NCI-H226 (cell line): ENCODE measurements at regions not wholly inside any gene's neighbourhood (a gene's known extent, or its start where the extent isn't known, plus 50 kb on each side); places are given as distances from the start of the nearest gene placed in this dataset.

Experiments used
- DNase-seq: peaks from one replicate; pipeline ENCODE4 v3.0.0-alpha.2; 2015

DNA sequence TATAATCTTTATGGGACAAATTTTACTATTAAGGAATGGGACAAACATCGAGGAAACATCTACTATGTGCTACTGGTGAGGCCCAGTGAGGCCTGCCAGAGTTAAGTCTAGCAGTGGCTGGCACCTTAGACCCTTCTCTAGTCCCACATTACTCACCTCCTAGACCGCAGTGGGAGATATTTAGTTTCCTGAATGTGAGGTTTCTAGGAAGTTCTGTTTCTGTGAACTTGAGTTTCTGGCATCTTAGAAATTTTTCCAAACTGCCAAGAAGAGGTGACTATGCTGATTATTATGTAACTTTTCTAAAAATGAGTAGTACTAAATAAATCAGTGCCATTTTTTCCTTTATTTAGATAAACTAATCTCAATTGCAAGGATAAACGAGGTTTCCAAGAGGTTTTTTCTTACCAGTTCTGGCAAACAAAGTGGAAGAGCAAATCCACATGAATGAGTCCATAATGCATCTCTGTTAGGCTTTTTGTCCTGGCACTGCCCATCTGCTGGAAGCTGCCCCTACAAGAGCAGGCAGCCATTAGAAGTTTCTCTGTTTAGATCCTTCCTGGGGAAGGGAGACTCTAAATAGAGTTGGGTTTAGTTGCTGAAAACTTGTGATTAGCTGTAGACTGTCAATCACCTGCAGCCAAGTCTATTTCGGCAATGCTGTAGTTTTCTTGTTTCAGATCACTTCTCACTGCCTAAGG lies 348.7 kb downstream of the MAN2A1 start:
- DNase-seq = peak; percentile 74

GRCh38 chr5:110040178-110040577 lies 350.5 kb downstream of the MAN2A1 start:
- DNase-seq = no peak

GRCh38 chr5:110043025-110043424 lies 353.3 kb downstream of the MAN2A1 start:
- DNase-seq = no peak

DNA sequence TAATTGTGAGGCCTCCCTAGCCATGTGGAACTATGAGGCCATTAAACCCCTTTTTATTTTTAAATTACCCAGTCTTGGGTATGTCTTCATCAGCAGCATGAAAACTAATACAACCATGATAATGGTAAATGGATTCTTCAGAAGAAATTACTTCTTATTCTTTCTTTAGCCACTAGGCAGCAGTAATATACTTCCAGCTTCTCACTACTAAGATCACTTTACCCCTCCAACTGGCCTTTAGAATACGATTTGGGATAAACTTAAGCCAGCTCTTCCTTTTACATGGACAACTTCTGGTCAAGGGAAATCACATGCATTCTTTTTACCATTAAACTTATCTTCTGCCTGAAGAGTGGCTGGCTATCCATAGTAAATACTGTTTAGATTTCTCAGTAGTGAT lies 355.4 kb downstream of the MAN2A1 start:
- no peak for DNase-seq

GRCh38 chr5:110048491-110048890 lies 358.8 kb downstream of the MAN2A1 start:
- DNase-seq = no peak

- no peak for DNase-seq
Observed at GRCh38 chr5:110049816-110050215, 360.1 kb downstream of the MAN2A1 start.

DNA sequence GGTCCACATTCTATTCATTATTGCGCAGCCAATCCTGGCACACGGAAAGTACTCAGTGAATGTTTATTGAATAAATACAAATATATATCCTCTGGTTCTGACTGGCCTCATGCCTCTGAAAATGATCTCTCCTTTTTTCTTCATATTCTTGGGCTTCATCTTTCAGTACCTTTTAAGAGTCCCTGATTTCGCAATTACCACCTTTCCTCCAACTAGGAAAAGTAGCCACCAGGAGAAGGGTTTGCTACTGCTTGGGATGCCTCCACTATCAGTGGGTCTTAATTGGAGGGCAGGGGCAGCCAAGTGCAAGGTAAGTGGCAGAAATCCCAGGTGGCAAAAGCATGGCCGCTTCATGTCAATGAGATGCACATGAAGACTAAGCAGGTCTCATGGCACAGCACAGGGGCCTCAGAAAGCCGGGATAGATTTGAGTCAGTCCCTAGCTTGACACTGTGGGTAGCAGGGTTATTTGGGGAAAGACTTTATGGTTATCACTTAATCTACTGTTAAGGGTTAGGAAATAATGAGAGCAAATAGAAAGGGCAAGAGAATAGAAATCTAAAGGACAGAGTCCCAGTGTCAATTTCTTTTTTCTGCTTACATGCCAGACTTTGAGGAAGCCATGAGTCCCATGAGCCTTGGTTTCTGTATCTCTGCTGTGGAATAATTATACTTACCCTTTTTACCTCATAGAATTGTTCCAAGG lies 361.1 kb downstream of the MAN2A1 start:
- no peak for DNase-seq

- DNase-seq = no peak
Observed at GRCh38 chr5:110053205-110053604, 363.5 kb downstream of the MAN2A1 start.

DNA sequence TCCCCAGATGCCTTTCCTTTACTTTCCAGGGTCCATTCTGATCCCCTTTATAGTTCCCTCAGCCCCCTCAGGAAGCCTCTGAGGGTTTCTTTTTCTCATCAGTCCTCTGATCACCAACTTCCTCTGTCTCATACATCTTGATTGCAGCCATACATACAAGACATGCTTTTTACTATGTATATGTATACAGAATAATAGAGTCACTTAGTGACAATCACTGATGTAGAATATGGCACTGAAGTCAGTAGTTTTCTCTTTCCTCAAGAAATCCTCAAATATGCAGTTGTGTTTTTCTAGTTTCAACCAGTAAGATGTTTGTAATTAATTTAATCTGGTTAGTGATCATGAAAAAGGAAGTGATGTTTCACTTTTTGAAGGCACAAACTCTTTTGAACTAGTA lies 364.1 kb downstream of the MAN2A1 start:
- DNase-seq = no peak

GRCh38 chr5:110054240-110054639 lies 364.5 kb downstream of the MAN2A1 start:
- peak; percentile 90 for DNase-seq

DNA sequence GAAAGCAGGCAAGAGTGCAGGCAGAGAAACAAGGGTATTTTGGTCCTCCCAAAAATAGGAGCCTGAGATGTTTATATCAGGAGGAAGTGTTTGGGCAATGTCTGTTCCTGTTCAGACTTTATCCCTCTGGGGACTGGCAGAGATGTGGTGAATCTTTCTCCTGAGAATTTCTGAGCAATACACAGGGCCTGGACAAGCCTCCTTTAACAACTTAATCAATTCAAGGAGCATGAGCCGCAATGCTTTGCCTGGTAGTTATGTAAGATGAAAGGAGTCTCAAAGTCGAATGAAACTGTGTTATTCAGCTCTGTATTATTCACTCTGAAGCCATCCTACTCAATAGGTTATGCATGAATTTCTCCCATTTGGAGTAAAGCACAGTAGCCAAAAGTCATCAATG lies 365.6 kb downstream of the MAN2A1 start:
- no peak for DNase-seq

- DNase-seq = no peak
Observed at GRCh38 chr5:110056580-110057114, 366.9 kb downstream of the MAN2A1 start.

GRCh38 chr5:110058175-110058574 lies 368.4 kb downstream of the MAN2A1 start:
- no peak for DNase-seq

- DNase-seq = no peak
Observed at GRCh38 chr5:110062246-110062645, 372.5 kb downstream of the MAN2A1 start.

DNA sequence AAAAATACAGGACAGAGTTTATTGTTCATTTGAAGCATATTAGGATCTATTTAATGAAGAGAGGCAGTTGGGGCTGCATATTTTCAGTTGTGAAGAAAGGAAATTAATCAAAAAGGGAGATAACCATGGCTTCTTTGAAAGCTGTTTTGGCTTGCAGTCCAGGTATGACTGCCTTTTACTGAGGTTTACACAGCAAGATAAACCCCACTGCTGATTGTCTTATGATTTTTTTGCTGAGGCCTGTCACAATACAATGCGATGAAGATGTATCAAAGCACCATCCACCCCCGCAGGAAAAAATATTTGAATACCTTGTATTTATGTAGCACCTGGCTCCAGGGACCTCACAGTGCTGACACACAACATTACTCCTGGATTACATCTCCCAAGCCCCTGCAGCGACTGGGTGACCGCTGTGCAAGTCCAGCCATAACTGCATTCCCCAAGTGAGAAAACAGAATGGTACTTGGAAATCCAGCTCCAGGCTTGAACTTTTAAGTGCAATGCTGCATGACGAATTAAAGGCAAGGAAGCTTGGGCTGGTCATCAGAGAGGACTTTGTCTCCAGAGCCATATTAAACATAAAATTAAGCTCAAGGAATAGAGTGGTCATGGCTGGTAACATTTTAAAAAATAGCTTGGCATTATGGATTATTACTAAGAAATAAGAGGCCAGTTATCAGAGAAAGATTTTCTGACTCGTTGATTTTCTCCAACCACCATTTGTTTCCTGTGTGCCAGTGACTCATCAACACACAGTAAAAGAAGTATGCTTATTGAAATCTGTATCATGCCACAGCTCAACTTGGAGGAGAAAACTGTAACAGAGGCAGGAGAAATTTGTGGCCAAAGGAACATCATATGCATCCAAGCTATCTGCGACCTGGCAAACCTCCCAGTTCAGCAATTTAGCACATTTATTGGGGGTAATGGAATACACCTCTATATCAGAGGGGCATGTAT lies 374.2 kb downstream of the MAN2A1 start:
- peak; percentile 68 for DNase-seq

DNA sequence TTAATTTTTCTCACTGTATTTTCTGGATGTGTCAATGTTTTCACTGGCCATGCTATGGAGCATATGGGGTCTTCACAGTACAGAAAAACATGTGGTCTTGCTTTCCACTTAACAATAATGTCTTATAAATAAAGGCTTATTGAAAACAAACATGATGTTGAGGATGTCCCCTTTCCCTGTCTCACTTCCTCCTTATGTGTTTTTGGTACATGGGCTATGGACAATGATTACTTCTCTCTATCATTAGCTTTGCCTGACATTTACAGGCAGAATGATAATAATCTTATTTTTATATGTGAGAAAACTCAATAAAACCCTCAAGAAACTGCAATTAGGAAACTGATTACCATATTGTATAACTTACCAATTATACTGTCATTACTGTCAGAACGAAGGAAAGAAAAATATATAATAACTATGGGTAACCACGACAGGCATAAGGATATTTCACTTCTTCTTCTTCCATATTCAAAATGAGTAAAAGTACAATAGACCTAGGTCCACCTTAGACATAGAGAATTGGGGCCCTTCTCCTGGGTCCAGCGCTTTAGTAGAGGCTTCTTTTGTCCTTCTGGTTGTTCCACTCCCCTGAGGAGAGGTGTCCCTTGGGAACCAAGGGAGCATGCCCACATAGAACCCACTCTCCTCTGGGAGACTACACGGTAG lies 375.0 kb downstream of the MAN2A1 start:
- no peak for DNase-seq

DNA sequence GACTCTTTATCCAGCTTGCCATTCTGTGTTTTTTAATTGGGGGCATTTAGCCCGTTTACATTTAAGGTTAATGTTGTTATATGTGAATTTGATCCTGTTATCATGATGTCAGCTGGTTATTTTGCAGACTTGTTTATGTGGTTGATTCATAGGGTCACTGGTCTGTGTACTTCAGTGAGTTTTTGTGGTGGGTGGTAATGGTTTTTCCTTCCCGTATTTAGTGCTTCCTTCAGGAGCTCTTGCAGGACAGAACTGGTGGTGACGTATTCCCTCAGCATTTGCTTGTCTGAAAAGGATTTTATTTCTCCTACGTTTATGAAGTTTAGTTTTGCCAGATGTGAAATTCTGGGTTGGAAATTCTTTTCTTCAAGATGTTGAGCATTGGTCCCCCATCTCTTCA lies 381.1 kb downstream of the MAN2A1 start:
- DNase-seq = no peak

DNA sequence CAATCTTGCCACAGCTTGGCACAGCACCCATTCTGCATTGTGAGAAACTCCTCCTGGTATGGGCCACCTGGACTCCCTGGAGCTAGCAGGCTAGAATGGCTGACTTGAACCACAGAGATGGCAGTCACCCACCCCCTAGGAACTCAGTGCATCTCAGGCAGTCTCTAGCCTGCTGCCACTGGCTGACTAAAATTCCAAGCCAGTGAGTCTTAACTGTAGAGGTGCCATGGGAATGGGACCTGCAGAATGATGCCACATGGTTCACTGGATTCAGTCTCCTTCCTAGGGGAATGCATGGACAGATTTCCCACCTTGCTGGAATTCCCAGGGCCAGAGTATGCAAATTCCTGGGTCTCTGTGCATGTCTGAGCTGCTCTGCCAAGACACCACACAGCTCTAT lies 382.9 kb downstream of the MAN2A1 start:
- no peak for DNase-seq

DNA sequence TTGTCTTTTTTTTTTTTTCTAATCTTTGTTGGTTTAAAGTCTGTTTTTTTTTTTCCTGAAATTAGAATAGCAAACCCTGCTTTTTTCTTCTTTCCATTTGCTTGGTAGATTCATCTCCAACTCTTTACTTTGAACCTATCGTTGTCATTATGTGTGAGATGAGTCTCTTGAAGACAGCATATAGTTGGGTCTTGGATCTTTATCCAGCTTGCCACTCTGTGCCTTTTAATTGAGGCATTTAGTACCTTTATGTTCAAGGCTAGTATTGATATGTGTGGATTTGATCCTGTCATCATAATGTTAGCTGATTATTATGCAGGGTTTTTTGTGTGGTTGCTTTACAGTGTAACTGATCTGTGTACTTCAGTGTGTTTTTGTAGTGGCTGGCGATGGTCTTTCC lies 383.8 kb downstream of the MAN2A1 start:
- DNase-seq = no peak

- DNase-seq = no peak
Observed at GRCh38 chr5:110075656-110076055, 385.9 kb downstream of the MAN2A1 start.

DNA sequence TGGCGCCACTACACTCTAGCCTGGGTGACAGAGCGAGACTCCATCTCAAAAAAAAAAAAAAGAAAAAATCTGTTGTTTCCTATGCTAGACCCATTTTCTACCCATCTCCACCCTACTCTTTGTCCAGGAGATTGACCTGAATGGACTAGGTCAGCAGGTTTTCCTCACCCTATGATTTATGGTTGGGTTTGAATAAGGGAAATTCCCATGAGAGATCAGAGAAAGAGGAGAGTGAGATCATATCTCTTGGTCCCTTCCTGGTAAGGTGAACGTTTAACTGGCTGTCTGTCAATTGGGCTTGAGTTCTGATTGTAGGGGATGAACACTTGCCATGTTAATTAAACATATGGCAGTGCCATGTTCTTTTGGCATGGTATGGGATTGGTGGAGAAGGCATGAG lies 387.4 kb downstream of the MAN2A1 start:
- DNase-seq = no peak

GRCh38 chr5:110082194-110082593 lies 392.5 kb downstream of the MAN2A1 start:
- DNase-seq = no peak

DNA sequence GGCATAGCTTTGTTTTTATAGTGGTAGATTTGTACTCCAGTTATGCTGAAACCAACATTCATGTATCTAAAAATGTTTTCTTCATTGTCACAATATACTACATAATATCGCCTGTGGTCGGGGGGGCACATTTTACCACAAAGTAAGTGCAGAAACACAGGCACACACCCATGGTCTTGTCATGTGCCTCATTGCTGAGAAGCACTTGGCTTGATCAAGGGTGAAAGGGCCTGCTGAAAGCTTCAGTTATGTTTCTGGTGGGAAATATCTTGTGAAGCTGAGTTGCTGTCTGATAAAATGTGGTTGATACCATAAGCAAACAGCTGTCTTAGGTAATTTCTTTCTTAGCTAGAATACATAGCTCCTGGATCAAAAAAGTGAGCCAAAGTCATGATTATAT lies 393.1 kb downstream of the MAN2A1 start:
- no peak for DNase-seq
